Neutrophil (primary cell): ENCODE measurements at regions not wholly inside any gene's neighbourhood (a gene's known extent, or its start where the extent isn't known, plus 50 kb on each side); places are given as distances from the start of the nearest gene placed in this dataset.
"Not testable (repeated sequence)": the region's sequence is repeated elsewhere in the genome, so short reads cannot be mapped to it uniquely, and the experiment has no call there.

ENCODE experiments used
- H3K27ac ChIP-seq: fragments of 200-600 bp; sonication (generic); 2 replicates; pipeline ENCODE4 v1.5.1; 2016; ENCODE audit warnings: mild to moderate bottlenecking, moderate library complexity
- H3K27me3 ChIP-seq: fragments of 200-600 bp; sonication (generic); 2 replicates; pipeline ENCODE4 v1.6.0; 2016; ENCODE audit warnings: mild to moderate bottlenecking
- H3K36me3 ChIP-seq: fragments of 200-600 bp; sonication (generic); 2 replicates; pipeline ENCODE4 v1.5.1; 2017
- H3K4me1 ChIP-seq, 2 experiments: fragments of 200-600 bp in 1 of 2; sonication (generic) in 1 of 2; 1 replicate in 1 of 2; 2 replicates in 1 of 2; pipeline versions ENCODE4 v1.5.1 to v1.6.1; 2013 to 2016; ENCODE audit warnings: low read depth in 1 of 2, low read length in 1 of 2, mild to moderate bottlenecking in 1 of 2, moderate library complexity in 1 of 2; ENCODE audit not compliant: control insufficient read depth in 1 of 2, insufficient read depth in 1 of 2
- H3K4me3 ChIP-seq, 2 experiments: fragments of 200-600 bp in 1 of 2; sonication (generic) in 1 of 2; 1 replicate in 1 of 2; 2 replicates in 1 of 2; pipeline ENCODE4 v1.5.1; 2013 to 2016; ENCODE audit warnings: low read depth in 1 of 2, low read length in 1 of 2, mild to moderate bottlenecking in 1 of 2, moderate library complexity in 1 of 2
- H3K9me3 ChIP-seq: fragments of 200-600 bp; sonication (generic); 2 replicates; pipeline ENCODE4 v1.5.1; 2016
- CTCF ChIP-seq: fragments of 200-600 bp; sonication (generic); IDR thresholded peaks from 2 replicates; pipeline ENCODE4 v1.5.1; 2016; ENCODE audit warnings: antibody characterized with exemption

DNA sequence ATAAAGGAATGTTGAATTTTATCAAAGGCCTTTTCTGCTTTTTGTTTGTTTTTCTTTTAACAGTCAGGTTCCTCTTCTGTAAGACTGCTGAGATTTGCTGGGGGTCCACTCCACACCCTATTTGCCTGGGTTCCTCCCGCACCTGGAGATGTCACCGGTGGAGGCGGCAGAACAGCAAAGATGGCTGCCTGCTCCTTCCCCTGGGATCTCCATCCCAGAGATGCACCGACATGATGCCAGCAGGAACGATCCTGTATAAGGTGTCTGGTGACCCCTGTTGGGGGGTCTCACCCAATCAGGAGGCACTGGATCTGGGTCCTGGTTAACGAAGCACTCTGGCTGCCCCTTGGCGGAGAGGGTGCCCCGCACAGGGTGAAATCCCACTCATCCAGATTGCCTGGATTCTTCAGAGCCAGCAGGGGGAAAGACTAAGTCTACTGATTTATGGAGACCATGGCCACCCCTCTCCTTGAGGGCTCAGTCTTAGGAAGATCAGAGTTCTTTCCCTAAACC is 244.0 kb upstream of the MDGA2 start:
- Histone ChIP-seq H3K9me3 (no peaks in the 10 kb centered on the region), H3K27ac (no peak overlapping the region), H3K36me3 (no peaks in the 10 kb centered on the region), H3K4me3 (no peak overlapping the region), H3K4me1 (no peaks in the 10 kb centered on the region), H3K27me3 (no peaks in the 10 kb centered on the region)
- TF ChIP-seq CTCF: no peak

DNA sequence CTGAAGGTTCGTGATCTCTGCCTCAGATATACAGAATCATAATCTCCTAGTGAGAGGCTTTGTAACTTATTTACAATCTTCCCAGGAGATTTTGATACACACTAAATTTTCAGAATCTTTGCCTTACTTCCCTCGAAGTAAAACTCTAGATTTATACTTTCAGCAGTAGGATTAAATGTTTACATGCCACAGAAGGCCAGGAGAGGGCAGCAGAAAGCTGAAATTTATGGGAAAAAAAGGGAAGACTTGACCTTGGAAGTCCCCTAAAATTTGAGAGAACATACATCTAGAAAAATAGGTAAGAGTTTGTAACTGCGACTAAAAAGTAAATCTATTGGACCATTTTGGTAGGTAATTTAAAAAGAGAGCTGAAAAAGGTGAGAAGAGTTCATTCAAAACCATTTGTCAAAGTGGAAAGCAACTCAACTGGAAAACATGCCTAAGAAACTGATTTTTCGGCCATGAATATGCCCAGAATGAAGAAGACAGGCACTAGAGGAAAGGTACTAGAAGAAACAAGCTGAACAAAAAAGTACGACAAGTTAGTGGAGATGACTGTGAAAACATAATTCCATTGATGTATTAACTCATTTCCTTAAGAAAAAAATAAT is 242.0 kb upstream of the MDGA2 start:
- no peaks in the 10 kb centered on the region for H3K27me3 ChIP-seq
- TF ChIP-seq CTCF: no peak
- H3K36me3 ChIP-seq: no peaks in the 10 kb centered on the region

DNA sequence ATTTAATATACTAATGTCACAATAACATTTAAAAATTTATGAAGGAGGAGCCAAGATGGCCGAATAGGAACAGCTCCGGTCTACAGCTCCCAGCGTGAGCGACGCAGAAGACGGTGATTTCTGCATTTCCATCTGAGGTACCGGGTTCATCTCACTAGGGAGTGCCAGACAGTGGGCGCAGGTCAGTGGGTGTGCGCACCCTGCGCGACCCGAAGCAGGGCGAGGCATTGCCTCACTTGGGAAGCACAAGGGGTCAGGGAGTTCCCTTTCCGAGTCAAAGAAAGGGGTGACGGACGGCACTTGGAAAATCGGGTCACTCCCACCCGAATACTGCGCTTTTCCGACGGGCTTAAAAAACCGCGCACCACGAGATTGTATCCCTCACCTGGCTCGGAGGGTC is 225.7 kb upstream of the MDGA2 start:
- not testable (repeated sequence) for H3K27me3 ChIP-seq, H3K36me3 ChIP-seq, H3K27ac ChIP-seq, H3K4me3 ChIP-seq, H3K9me3 ChIP-seq, H3K4me1 ChIP-seq

More for the DNA sequence above, 242.0 kb upstream of the MDGA2 start:
- H3K4me3 ChIP-seq: no peak overlapping the region
- no peaks in the 10 kb centered on the region for H3K9me3 ChIP-seq
- no peak overlapping the region for H3K27ac ChIP-seq
- H3K4me1 ChIP-seq: no peaks in the 10 kb centered on the region

- no peaks in the 10 kb centered on the region for H3K27me3 ChIP-seq
- H3K27ac ChIP-seq: no peak overlapping the region
- TF ChIP-seq CTCF: no peak
Measured at GRCh38 chr14:47899685-47900084, 224.3 kb upstream of the MDGA2 start.

DNA sequence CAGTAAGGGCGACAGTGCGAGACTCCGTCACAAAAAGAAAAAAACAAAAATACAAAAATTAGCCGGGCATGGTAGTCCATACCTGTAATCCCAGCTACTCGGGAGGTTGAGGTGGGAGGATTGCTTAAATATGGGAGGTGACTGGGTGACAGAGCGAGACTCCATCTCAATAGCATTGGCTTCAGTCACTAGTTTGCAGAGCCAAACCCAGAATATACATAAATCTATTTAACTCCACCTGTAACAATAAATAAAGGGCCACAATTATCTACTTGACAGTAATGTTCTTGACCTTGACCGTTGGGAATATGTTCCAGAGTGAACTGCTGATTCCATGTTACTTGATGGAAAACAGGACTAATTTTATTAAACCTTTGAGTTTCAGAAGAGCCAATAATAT is 198.9 kb upstream of the MDGA2 start:
- no peak overlapping the region for H3K27ac ChIP-seq
- H3K36me3 ChIP-seq: no peaks in the 10 kb centered on the region
- no peaks in the 10 kb centered on the region for H3K27me3 ChIP-seq
- H3K4me1 ChIP-seq: no peaks in the 10 kb centered on the region
- H3K9me3 ChIP-seq: no peaks in the 10 kb centered on the region
- no peak for TF ChIP-seq CTCF
- H3K4me3 ChIP-seq: no peak overlapping the region

More at GRCh38 chr14:47899685-47900084, 224.3 kb upstream of the MDGA2 start:
- Histone ChIP-seq H3K9me3 (no peaks in the 10 kb centered on the region), H3K4me1 (no peaks in the 10 kb centered on the region), H3K4me3 (no peak overlapping the region), H3K36me3 (no peaks in the 10 kb centered on the region)

GRCh38 chr14:47872588-47872987 is 197.2 kb upstream of the MDGA2 start:
- H3K9me3 ChIP-seq: no peaks in the 10 kb centered on the region
- H3K27me3 ChIP-seq: no peaks in the 10 kb centered on the region
- no peaks in the 10 kb centered on the region for H3K36me3 ChIP-seq
- H3K4me3 ChIP-seq: no peak overlapping the region
- H3K4me1 ChIP-seq: no peaks in the 10 kb centered on the region
- no peak for TF ChIP-seq CTCF
- no peak overlapping the region for H3K27ac ChIP-seq
